ENCODE measurements at regions not wholly inside any gene's neighbourhood (a gene's known extent, or its start where the extent isn't known, plus 50 kb on each side); places are given as distances from the start of the nearest gene placed in this dataset.

- TF ChIP-seq GATA1 (IDR thresholded peaks at IDR 0.05; ENCODE audit: low read depth, low read length) (no peak), POLR2A (IDR thresholded peaks at IDR 0.05; ENCODE audit: low read length) (no peak)
These were observed 109.3 kb upstream of the IFNE start for GRCh38 chr9:21591221-21592062.

Data from erythroblast (primary cell).